Lower leg skin (tissue), 4 donors: ENCODE measurements at regions not wholly inside any gene's neighbourhood (a gene's known extent, or its start where the extent isn't known, plus 50 kb on each side); places are given as distances from the start of the nearest gene placed in this dataset.

Source experiments
- DNase-seq, 2 donors: peaks; one replicate each; pipeline ENCODE4 v3.0.0-alpha.2; 2019; ENCODE audit warnings: low spot score in 2 of 2
- H3K4me3 ChIP-seq: fragments of 200-600 bp; sonication (generic); 2 replicates; pipeline ENCODE4 v1.5.1; 2017; ENCODE audit warnings: mild to moderate bottlenecking, low read depth; ENCODE audit not compliant: poor library complexity, severe bottlenecking
- CTCF ChIP-seq, 3 donors: fragments of 450-650 bp; IDR thresholded peaks; one replicate each; pipeline ENCODE4 v1.5.1; 2016; ENCODE audit warnings: antibody characterized with exemption in 3 of 3, mild to moderate bottlenecking in 3 of 3, moderate library complexity in 2 of 3
- POLR2A ChIP-seq, 2 donors: fragments of 450-650 bp; IDR thresholded peaks; one replicate each; pipeline ENCODE4 v1.6.1; 2016 to 2017; ENCODE audit warnings: antibody characterized with exemption in 2 of 2, mild to moderate bottlenecking in 1 of 2, moderate library complexity in 1 of 2
- WGBS, 2 donors: methylation state at CpG; one replicate each; pipeline ENCODE4 v1.1.5; 2018; 5-methylcytosine and 5-hydroxymethylcytosine counted together
- intact Hi-C: fragments of 100-400 bp; cut with DNase I; formaldehyde crosslinking; loops from one replicate; pipeline ENCODE4 v1.15.0; 2023; ENCODE audit warnings: low total_unique reads

- no peak for TF ChIP-seq POLR2A (IDR thresholded peaks at IDR 0.05)
- no peak for TF ChIP-seq CTCF (IDR thresholded peaks at IDR 0.05)
- intact Hi-C loops: no loop called here
- H3K4me3 ChIP-seq: no peak overlapping the region
- WGBS, 2 donors: 66 to 73% methylated on average over 3 of the region's 3 CpGs
- no peak for DNase-seq
Measured at GRCh38 chr9:89983411-89983810, 378.6 kb downstream of the GADD45G start.

GRCh38 chr9:89984214-89984613 is 379.4 kb downstream of the GADD45G start:
- no peak for DNase-seq
- H3K4me3 ChIP-seq: no peak overlapping the region
- intact Hi-C loops: no loop called here
- TF ChIP-seq CTCF (IDR thresholded peaks at IDR 0.05) (no peak), POLR2A (IDR thresholded peaks at IDR 0.05) (no peak)
- 27 to 55% methylated on average over 1 of the region's 1 CpG for WGBS, 2 donors

- TF ChIP-seq CTCF (IDR thresholded peaks at IDR 0.05) (no peak), POLR2A (IDR thresholded peaks at IDR 0.05) (no peak)
- H3K4me3 ChIP-seq: no peak overlapping the region
- intact Hi-C loops: no loop called here
- DNase-seq: no peak
- WGBS, 2 donors: 93 to 99% methylated on average over 2 of the region's 2 CpGs
Measured at GRCh38 chr9:89985068-89985467, 380.3 kb downstream of the GADD45G start.

- WGBS, 2 donors: 69 to 74% methylated on average over 2 of the region's 2 CpGs
- no peak overlapping the region for H3K4me3 ChIP-seq
- TF ChIP-seq CTCF (IDR thresholded peaks at IDR 0.05) (no peak), POLR2A (IDR thresholded peaks at IDR 0.05) (no peak)
- no peak for DNase-seq
- intact Hi-C loops: no loop called here
Measured at GRCh38 chr9:89986190-89986589, 381.4 kb downstream of the GADD45G start.

- TF ChIP-seq CTCF (IDR thresholded peaks at IDR 0.05) (no peak), POLR2A (IDR thresholded peaks at IDR 0.05) (no peak)
Measured at GRCh38 chr9:89988458-89988857, 383.6 kb downstream of the GADD45G start.

GRCh38 chr9:89991204-89991790 is 386.5 kb downstream of the GADD45G start:
- DNase-seq: peak in 1 of 2 donors; percentile 62
- no peak overlapping the region for H3K4me3 ChIP-seq
- TF ChIP-seq POLR2A (IDR thresholded peaks at IDR 0.05): no peak
- TF ChIP-seq CTCF (IDR thresholded peaks at IDR 0.05): no peak
- intact Hi-C loops: no loop called here
- WGBS, 2 donors: 59 to 66% methylated on average over 7 of the region's 7 CpGs

More at GRCh38 chr9:89988458-89988857, 383.6 kb downstream of the GADD45G start:
- intact Hi-C loops: no loop called here
- H3K4me3 ChIP-seq: no peak overlapping the region
- no peak for DNase-seq
- WGBS, 2 donors: 84% methylated on average over 1 of the region's 1 CpG
